ENCODE measurements at regions not wholly inside any gene's neighbourhood (a gene's known extent, or its start where the extent isn't known, plus 50 kb on each side); places are given as distances from the start of the nearest gene placed in this dataset.

- no peak for DNase-seq (ENCODE audit: low read depth in 4 of 4, low spot score in 1 of 4)
Observed at GRCh38 chr3:186413615-186414415, 51.8 kb upstream of the DGKG start.

DNA sequence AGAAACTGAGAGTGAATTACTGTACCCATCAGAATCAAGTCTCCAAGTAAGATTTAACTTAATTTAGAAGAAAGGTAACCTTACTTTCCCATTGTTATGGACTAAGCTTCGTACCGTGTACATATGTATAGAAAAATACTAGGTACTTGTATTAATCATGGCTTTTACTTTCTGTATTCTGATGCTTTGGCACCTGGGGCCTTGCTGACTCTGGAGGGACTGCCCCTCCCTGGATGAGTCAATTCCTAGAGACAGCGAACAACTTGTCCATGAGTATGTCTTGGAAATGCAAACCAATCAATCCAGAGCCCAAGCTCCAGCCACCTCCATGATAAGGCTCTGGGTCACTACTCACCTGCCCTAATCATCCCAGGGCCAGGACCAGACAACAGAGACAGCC is 50.0 kb upstream of the DGKG start:
- peak in 1 of 4 experiments; percentile 34 for DNase-seq (ENCODE audit: low read depth in 4 of 4, low spot score in 1 of 4)

Measured in stimulated activated CD4-positive, alpha-beta T cell treated with anti-CD3 and anti-CD28 coated beads, Interleukin-1b, Interleukin-23, amount 100 ng/mL, for 24 hours (primary cell).